Mucosa of descending colon (tissue), 3 donors: ENCODE measurements at regions not wholly inside any gene's neighbourhood (a gene's known extent, or its start where the extent isn't known, plus 50 kb on each side); places are given as distances from the start of the nearest gene placed in this dataset.

Experiments
- ATAC-seq: fragments of 200-7000 bp; cut with Tn5 transposase; one replicate; pipeline ENCODE4 v1.9.1; 2020; ENCODE audit warnings: mild to moderate bottlenecking, moderate library complexity
- DNase-seq, 3 donors: peaks; one replicate each; pipeline ENCODE4 v3.0.0-alpha.2; 2020
- H3K36me3 ChIP-seq: fragments of 200-600 bp; one replicate; pipeline ENCODE4 v1.8.0; 2021; ENCODE audit warnings: low read depth, mild to moderate bottlenecking
- H3K4me1 ChIP-seq: fragments of 200-600 bp; one replicate; pipeline ENCODE4 v1.8.0; 2021; ENCODE audit warnings: low read depth, mild to moderate bottlenecking
- H3K4me3 ChIP-seq: fragments of 200-600 bp; one replicate; pipeline ENCODE4 v1.8.0; 2021; ENCODE audit warnings: mild to moderate bottlenecking
- H3K9me3 ChIP-seq: fragments of 200-600 bp; one replicate; pipeline ENCODE4 v1.8.0; 2021; ENCODE audit warnings: mild to moderate bottlenecking
- intact Hi-C, 2 donors: fragments of 100-400 bp; cut with DNase I in 1 of 2; cut with micrococcal nuclease in 1 of 2; formaldehyde crosslinking; loops; one replicate each; pipeline versions ENCODE4 v1.11.0 to v1.11.1; 2022; cut with DNase I, micrococcal nuclease
- TF ChIP-seq, protein P1 (sequence below): fragments of 200-600 bp; IDR thresholded peaks from one replicate; pipeline ENCODE4 v1.8.0; 2022; ENCODE audit warnings: antibody characterized with exemption, mild to moderate bottlenecking
- donor health status: DM: no; HTN: no; CAD: no; lungs with moderate emphysema.
- donor health status: DM: no; HTN: no; CAD: no.
- donor health status: DM: no; HTN: yes; CAD: no.

DNA sequence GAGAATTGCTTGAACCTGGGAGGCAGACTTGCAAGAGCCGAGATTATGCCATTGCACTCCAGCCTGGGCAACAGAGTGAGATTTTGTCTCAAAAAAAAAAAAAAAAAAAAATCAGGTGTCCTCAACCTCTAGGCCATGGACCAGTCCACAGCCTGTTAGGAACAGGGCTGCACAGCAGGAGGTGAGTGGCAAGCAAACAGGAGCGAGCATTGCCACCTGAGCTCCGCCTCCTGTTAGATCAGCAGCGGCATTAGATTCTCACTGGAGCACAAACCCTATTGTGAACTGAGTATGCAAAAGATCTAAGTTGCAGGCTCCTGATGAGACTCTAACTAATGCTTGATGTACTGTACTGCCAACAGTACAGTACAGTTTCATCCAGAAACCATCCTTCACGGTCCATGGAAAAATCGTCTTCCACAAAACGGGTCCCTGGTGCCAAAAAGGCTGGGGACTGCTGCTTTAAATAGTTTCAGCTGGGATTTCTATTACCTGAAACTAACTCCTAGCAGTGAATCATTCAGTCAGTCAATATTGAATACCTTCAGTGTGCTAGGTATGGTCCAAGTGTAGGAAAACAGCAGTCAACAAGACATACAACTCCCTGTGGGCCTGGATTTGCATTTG lies 56.3 kb upstream of the DHX40 start:
- H3K9me3 ChIP-seq = no peaks in the 10 kb centered on the region
- intact Hi-C loops = no loop called here
- no peaks in the 10 kb centered on the region for H3K36me3 ChIP-seq
- ATAC-seq (no peak), DNase-seq (no peak)
- TF ChIP-seq, protein P1, sequence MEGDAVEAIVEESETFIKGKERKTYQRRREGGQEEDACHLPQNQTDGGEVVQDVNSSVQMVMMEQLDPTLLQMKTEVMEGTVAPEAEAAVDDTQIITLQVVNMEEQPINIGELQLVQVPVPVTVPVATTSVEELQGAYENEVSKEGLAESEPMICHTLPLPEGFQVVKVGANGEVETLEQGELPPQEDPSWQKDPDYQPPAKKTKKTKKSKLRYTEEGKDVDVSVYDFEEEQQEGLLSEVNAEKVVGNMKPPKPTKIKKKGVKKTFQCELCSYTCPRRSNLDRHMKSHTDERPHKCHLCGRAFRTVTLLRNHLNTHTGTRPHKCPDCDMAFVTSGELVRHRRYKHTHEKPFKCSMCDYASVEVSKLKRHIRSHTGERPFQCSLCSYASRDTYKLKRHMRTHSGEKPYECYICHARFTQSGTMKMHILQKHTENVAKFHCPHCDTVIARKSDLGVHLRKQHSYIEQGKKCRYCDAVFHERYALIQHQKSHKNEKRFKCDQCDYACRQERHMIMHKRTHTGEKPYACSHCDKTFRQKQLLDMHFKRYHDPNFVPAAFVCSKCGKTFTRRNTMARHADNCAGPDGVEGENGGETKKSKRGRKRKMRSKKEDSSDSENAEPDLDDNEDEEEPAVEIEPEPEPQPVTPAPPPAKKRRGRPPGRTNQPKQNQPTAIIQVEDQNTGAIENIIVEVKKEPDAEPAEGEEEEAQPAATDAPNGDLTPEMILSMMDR = no peak
- H3K4me3 ChIP-seq = no peak overlapping the region
- peaks cover 12% of the 10 kb centered on the region for H3K4me1 ChIP-seq

DNA sequence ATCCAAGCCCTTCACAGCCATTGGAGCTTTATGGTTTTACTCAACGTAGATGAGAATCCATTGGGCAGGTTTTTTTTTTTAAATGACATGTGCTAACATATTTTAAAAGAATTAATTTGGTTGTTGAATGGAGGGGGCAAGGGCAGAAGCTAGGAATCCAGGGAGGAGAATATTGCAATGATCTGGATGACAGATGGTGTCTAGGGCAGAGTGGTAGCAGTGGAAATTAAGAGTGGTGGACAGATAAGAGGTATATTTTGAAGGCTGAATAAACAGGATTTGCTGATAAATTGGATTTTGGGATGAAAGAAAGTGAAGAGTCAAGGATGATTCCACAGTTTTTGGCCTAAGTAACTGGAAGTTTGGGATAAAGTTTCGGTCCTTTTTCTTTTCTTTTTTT lies 54.8 kb upstream of the DHX40 start:
- H3K36me3 ChIP-seq = no peaks in the 10 kb centered on the region
- no peak overlapping the region for H3K4me3 ChIP-seq
- intact Hi-C loops = no loop called here
- DNase-seq = no peak
- H3K9me3 ChIP-seq = no peaks in the 10 kb centered on the region
- no peak for ATAC-seq
- TF ChIP-seq, protein P1 = no peak
- peaks cover 15% of the 10 kb centered on the region for H3K4me1 ChIP-seq

DNA sequence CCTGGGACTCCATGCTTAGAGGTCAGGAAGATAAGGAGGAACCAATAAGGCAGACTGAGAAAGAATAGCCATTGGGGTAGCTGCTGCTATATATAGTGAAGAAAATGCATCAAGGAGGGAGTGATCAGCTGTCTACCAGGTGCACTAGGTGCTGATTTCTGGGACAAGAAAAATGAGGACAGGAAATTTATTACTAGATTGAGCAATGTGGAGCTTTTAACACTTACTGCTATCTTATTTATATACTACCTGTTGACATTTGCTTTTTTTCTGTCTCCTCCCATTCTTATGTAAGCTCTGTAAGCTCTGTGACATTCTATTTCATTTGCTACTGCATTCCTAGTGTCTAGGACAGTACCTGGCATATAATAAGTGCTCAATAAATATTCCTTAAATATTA lies 53.7 kb upstream of the DHX40 start:
- Histone ChIP-seq H3K36me3 (no peaks in the 10 kb centered on the region), H3K4me3 (no peak overlapping the region), H3K4me1 (peaks cover 15% of the 10 kb centered on the region), H3K9me3 (no peaks in the 10 kb centered on the region)
- TF ChIP-seq, protein P1 = no peak
- ATAC-seq (no peak), DNase-seq (no peak)
- intact Hi-C loops = no loop called here

DNA sequence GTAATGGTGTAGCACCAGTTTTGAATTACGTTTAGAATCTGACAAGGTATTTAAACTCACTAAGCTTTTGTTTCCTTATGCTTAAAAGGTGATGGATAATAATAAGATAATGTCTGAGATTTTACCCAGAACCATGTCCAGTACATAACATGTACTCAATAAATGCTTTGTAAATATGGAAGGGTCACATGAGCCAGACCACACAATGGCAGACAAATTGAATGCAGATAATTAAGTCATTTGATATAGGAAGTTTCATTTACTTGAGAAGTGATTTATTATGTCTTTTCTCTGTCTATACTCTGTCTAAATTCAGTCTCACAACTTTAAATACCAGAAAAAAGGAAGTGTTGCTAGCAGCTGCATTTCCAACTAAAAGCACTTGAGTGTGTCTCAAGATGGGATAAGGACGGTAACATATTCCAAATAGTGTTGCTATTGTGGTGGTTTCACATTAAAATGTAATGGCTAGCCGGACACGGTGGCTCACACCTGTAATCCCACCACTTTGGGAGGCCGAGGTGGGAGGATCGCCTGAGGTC lies 52.5 kb upstream of the DHX40 start:
- H3K4me3 ChIP-seq = no peak overlapping the region
- H3K4me1 ChIP-seq = peaks cover 11% of the 10 kb centered on the region

DNA sequence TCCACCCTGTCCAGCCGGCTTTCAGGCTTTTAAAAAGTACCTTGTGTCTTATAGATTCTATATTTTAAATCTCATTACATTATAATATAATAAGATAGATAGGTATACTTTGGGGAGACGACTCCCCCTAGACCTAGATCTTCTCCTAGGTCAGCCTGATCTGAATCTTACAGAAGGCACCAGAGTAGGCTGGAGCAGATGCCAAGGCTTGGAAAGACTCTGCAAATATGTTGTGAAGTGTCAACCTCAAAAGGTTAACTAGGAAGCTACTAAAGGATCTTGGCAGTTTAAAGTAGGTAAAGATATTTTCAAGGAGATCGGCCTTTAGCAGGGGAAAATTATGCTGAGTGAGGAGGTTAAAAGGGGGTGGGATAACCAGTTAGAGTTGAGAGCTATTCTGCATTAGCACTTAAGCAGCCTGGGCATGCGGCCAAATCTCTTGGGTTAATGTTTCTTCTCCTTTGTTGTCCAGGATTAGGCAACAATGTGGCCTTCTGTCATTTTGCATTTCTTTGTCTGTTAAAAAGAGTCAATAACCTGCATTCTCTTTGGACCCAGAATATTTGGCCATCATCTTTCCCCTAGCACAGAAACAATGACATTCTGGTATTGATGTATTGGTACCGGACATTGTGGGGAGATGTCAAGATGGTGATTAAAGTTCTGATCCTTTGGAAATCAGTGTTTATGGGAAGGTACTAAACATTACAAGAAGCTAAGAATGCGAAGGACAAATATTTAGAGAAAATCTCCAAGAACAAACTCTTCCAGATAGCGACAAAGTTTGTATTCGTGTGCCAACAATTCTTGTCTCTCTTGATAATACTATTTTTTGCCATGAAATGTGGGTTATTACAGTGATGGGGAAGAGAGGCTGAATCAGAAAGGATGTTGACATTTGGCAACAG lies 51.2 kb upstream of the DHX40 start:
- Histone ChIP-seq H3K4me3 (no peak overlapping the region), H3K36me3 (no peaks in the 10 kb centered on the region), H3K9me3 (no peaks in the 10 kb centered on the region), H3K4me1 (peaks cover 4% of the 10 kb centered on the region)
- ATAC-seq = peak; percentile 45
- intact Hi-C loops = no loop called here
- DNase-seq = peak; percentile 61 to 86 (median 63)
- TF ChIP-seq, protein P1 = no peak

More for the DNA sequence above, 52.5 kb upstream of the DHX40 start:
- intact Hi-C loops = no loop called here
- Histone ChIP-seq H3K36me3 (no peaks in the 10 kb centered on the region), H3K9me3 (no peaks in the 10 kb centered on the region)
- no peak for DNase-seq
- TF ChIP-seq, protein P1 = no peak
- no peak for ATAC-seq
